Kidney (tissue), 13 donors: ENCODE measurements at regions not wholly inside any gene's neighbourhood (a gene's known extent, or its start where the extent isn't known, plus 50 kb on each side); places are given as distances from the start of the nearest gene placed in this dataset.

Source experiments
- DNase-seq, 5 donors: peaks; one replicate each; pipeline ENCODE4 v3.0.0-alpha.2; 2013 to 2020
- FAIRE-seq: peaks from 2 replicates; lab custom pipeline; 2012; peaks lifted over from hg19 to GRCh38; lab: Jason Lieb, UNC
- H3K27ac ChIP-seq, 2 donors: one replicate each; pipeline ENCODE4 v1.7.0; 2013; ENCODE audit warnings: low read depth in 2 of 2, low read length in 2 of 2, inconsistent platforms in 1 of 2
- H3K27me3 ChIP-seq: one replicate; pipeline ENCODE4 v1.7.1; 2013; ENCODE audit warnings: low read length, inconsistent platforms; ENCODE audit not compliant: control insufficient read depth, insufficient read depth
- H3K36me3 ChIP-seq, 3 donors: one replicate each; pipeline versions ENCODE4 v1.7.0 to v1.7.1; 2013; ENCODE audit warnings: low read length in 3 of 3, control low read depth in 1 of 3, inconsistent platforms in 1 of 3; ENCODE audit not compliant: insufficient read depth in 3 of 3, control insufficient read depth in 2 of 3
- H3K4me1 ChIP-seq, 3 donors: one replicate each; pipeline versions ENCODE4 v1.7.0 to v1.7.1; 2013; ENCODE audit warnings: low read length in 3 of 3, inconsistent platforms in 1 of 3, low read depth in 1 of 3; ENCODE audit not compliant: control insufficient read depth in 2 of 3, insufficient read depth in 2 of 3
- H3K4me3 ChIP-seq, 3 donors: one replicate each; pipeline versions ENCODE4 v1.7.0 to v1.8.1; 2013; ENCODE audit warnings: low read length in 3 of 3, control low read depth in 1 of 3, inconsistent platforms in 1 of 3
- H3K9ac ChIP-seq, 3 donors: one replicate each; pipeline versions ENCODE4 v1.7.0 to v1.7.1; 2013; ENCODE audit warnings: low read length in 3 of 3, control low read depth in 1 of 3, inconsistent platforms in 1 of 3
- H3K9me3 ChIP-seq, 3 donors: one replicate each; pipeline versions ENCODE4 v1.7.0 to v1.7.1; 2013; ENCODE audit warnings: low read length in 3 of 3, control low read depth in 1 of 3, inconsistent platforms in 1 of 3; ENCODE audit not compliant: control insufficient read depth in 2 of 3, insufficient read depth in 1 of 3
- intact Hi-C: fragments of 100-400 bp; cut with DNase I; formaldehyde crosslinking; loops from one replicate; pipeline ENCODE4 v1.11.1; 2022
- TF ChIP-seq, protein P1 (sequence below): IDR thresholded peaks from 3 replicates; pipeline ENCODE4 v1.5.1; 2012; ENCODE audit warnings: mild to moderate bottlenecking, moderate library complexity, borderline replicate concordance; ENCODE audit not compliant: insufficient read depth; ENCODE audit errors: extremely low read depth
- donor health status: control.
- donor health status: control.
- donor health status: control.
- donor health status: control.
- donor health status: control.
- donor health status: DM: yes; HTN: yes; CAD: no.
- donor health status: Normal renal cell carcinoma (clear cell type).

DNA sequence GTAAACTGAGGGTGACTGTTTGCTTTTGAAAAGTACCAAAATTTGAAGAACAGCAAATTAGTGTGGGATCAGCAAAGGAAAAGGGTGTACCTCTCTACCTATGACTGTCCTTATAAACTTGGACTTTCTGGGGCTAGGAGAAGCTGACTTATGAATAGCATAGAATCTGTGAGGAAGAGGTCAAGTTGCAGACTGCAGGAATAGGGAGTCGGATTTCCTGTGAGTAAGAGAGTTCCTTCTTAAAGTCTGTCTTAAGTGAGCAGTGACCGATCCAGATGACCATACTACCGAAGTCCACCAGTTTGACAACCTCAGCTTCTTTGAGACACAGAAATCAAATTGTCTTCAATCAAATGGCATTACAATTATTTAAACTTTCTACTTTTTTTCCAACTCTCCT, 708.7 kb downstream of the UTRN start:
- Histone ChIP-seq H3K9me3 (no peaks in the 10 kb centered on the region), H3K27me3 (no peaks in the 10 kb centered on the region), H3K4me3 (no peak overlapping the region), H3K4me1 (no peaks in the 10 kb centered on the region), H3K36me3 (no peaks in the 10 kb centered on the region), H3K27ac (no peak overlapping the region), H3K9ac (no peak overlapping the region)
- TF ChIP-seq, protein P1, sequence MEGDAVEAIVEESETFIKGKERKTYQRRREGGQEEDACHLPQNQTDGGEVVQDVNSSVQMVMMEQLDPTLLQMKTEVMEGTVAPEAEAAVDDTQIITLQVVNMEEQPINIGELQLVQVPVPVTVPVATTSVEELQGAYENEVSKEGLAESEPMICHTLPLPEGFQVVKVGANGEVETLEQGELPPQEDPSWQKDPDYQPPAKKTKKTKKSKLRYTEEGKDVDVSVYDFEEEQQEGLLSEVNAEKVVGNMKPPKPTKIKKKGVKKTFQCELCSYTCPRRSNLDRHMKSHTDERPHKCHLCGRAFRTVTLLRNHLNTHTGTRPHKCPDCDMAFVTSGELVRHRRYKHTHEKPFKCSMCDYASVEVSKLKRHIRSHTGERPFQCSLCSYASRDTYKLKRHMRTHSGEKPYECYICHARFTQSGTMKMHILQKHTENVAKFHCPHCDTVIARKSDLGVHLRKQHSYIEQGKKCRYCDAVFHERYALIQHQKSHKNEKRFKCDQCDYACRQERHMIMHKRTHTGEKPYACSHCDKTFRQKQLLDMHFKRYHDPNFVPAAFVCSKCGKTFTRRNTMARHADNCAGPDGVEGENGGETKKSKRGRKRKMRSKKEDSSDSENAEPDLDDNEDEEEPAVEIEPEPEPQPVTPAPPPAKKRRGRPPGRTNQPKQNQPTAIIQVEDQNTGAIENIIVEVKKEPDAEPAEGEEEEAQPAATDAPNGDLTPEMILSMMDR, result no peak
- intact Hi-C loops, result no loop called here
- no peak for FAIRE-seq
- DNase-seq, result peak in 1 of 5 donors; percentile 43

DNA sequence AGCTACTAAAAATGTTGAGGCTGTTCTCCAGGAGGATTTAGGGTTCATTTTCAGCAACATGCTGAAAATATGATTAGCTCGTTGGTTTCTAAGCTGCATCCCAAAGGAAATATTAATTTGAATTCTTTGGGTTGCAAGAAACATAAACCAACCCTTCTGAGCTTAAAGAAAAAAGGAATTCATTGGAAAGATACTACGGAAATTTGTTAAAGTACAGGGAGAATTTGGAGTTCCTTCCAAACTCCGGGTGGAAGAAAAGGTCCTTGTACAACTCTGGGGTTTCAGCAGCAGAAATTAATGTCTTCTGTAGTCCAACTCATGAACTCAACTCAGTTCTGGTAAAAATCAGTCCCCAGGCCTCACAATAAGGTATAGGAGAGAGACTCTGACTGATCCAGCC, 712.9 kb downstream of the UTRN start:
- FAIRE-seq, result no peak
- no peak overlapping the region for H3K27ac ChIP-seq
- no peaks in the 10 kb centered on the region for H3K4me1 ChIP-seq
- no peak for DNase-seq
- intact Hi-C loops, result no loop called here
- no peaks in the 10 kb centered on the region for H3K36me3 ChIP-seq
- H3K27me3 ChIP-seq, result no peaks in the 10 kb centered on the region
- TF ChIP-seq, protein P1, result no peak
- no peaks in the 10 kb centered on the region for H3K9me3 ChIP-seq
- no peak overlapping the region for H3K9ac ChIP-seq
- no peak overlapping the region for H3K4me3 ChIP-seq

DNA sequence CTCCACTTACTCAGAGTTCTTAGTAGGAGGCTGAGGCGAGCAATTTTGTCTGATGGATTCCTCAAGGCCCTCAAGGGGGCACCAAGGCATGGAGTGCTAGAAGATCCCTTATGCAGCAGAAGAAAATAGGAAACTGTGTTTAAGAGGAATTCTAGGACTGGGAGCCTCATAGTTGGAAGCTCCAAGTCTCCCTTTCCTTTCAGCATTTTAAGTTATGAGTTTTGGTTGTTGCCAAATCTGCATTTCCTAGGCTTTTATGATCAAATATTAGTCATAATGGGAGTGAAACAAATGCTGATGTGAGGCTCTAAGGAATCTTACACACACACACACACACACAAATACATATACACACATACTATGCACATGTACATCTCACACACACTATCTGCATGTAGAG, 714.0 kb downstream of the UTRN start:
- FAIRE-seq (no peak), DNase-seq (no peak)
- Histone ChIP-seq H3K4me1 (no peaks in the 10 kb centered on the region), H3K36me3 (no peaks in the 10 kb centered on the region), H3K27me3 (no peaks in the 10 kb centered on the region), H3K4me3 (no peak overlapping the region), H3K9me3 (no peaks in the 10 kb centered on the region), H3K27ac (no peak overlapping the region), H3K9ac (no peak overlapping the region)
- TF ChIP-seq, protein P1, result no peak
- intact Hi-C loops, result no loop called here

DNA sequence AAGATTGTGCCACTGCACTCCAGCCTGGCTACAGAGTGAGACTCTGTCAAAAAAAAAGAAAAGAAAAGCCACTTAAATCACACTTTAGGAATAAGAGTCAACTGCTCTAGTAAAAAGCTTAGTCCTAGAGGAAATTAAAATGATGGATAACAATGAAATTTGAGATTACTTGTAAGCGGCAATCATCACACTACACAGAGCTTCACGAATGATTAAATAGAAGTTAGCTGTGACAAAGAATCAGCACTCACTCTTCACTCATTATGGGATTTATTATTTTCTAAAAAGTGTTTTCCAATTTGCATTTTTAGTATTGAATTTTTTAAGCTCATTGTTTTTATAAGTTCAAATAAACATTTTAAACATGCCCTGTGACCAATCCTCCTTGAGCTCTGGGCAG, 718.0 kb downstream of the UTRN start:
- FAIRE-seq (no peak), DNase-seq (peak in 2 of 5 donors; percentile 71 to 72)
- Histone ChIP-seq H3K9me3 (no peaks in the 10 kb centered on the region), H3K27me3 (no peaks in the 10 kb centered on the region), H3K9ac (no peak overlapping the region), H3K4me3 (no peak overlapping the region), H3K27ac (no peak overlapping the region), H3K36me3 (no peaks in the 10 kb centered on the region), H3K4me1 (no peaks in the 10 kb centered on the region)
- TF ChIP-seq, protein P1, result no peak
- intact Hi-C loops, result no loop called here
